ENCODE measurements at regions not wholly inside any gene's neighbourhood (a gene's known extent, or its start where the extent isn't known, plus 50 kb on each side); places are given as distances from the start of the nearest gene placed in this dataset.

GRCh38 chr14:27712364-27712763 lies 1054.2 kb upstream of the FOXG1 start:
- H3K27ac ChIP-seq (ENCODE audit: extremely low read depth, low read depth, low read length), result no peak overlapping the region
- ChIA-PET CTCF (no interaction called here), POLR2A (no interaction called here)
- H3K4me1 ChIP-seq (ENCODE audit: control insufficient read depth, insufficient read depth, low read length), result no peaks in the 10 kb centered on the region
- no peak overlapping the region for H3K4me3 ChIP-seq (ENCODE audit: low read depth, low read length)
- no peaks in the 10 kb centered on the region for H3K9me3 ChIP-seq (ENCODE audit: control insufficient read depth, insufficient read depth, low read depth, low read length)
- no peaks in the 10 kb centered on the region for H3K36me3 ChIP-seq (ENCODE audit: control insufficient read depth in 2 of 2, insufficient read depth in 1 of 2, low read length in 2 of 2)
- no peak for TF ChIP-seq ZNF558 (tag by site-specific recombination; IDR thresholded peaks at IDR 0.05)
- no peak for TF ChIP-seq ZNF48 (tag by site-specific recombination; IDR thresholded peaks at IDR 0.05)
- no peak for TF ChIP-seq PBX3 (CRISPR knock-in tag; IDR thresholded peaks at IDR 0.05)
- TF ChIP-seq ZNF138 (tag by site-specific recombination; IDR thresholded peaks at IDR 0.05; ENCODE audit: borderline replicate concordance), result no peak
- no peak for TF ChIP-seq IKZF3 (tag by site-specific recombination; IDR thresholded peaks at IDR 0.05)
- TF ChIP-seq ZNF202 (tag by site-specific recombination; IDR thresholded peaks at IDR 0.05; ENCODE audit: borderline replicate concordance), result no peak
- TF ChIP-seq ZBTB7A (tag by site-specific recombination; IDR thresholded peaks at IDR 0.05; ENCODE audit: low read depth), result no peak
- no peak for TF ChIP-seq ZNF514 (tag by site-specific recombination; IDR thresholded peaks at IDR 0.05)
- TF ChIP-seq, protein P1, sequence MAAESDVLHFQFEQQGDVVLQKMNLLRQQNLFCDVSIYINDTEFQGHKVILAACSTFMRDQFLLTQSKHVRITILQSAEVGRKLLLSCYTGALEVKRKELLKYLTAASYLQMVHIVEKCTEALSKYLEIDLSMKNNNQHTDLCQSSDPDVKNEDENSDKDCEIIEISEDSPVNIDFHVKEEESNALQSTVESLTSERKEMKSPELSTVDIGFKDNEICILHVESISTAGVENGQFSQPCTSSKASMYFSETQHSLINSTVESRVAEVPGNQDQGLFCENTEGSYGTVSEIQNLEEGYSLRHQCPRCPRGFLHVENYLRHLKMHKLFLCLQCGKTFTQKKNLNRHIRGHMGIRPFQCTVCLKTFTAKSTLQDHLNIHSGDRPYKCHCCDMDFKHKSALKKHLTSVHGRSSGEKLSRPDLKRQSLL (tag by site-specific recombination; IDR thresholded peaks at IDR 0.05), result no peak
- no peak for TF ChIP-seq KLF9 (tag by site-specific recombination; IDR thresholded peaks at IDR 0.05; ENCODE audit: low read depth)
- no peak for TF ChIP-seq ZNF580 (tag by site-specific recombination; IDR thresholded peaks at IDR 0.05)
- no peak for TF ChIP-seq ZNF677 (tag by site-specific recombination; IDR thresholded peaks at IDR 0.05)
- no peak for TF ChIP-seq ZNF658 (tag by site-specific recombination; IDR thresholded peaks at IDR 0.05)

GRCh38 chr14:27715561-27715960 lies 1051.0 kb upstream of the FOXG1 start:
- Histone ChIP-seq H3K4me1 (ENCODE audit: control insufficient read depth, insufficient read depth, low read length) (no peaks in the 10 kb centered on the region), H3K9me3 (ENCODE audit: control insufficient read depth, insufficient read depth, low read depth, low read length) (no peaks in the 10 kb centered on the region), H3K27ac (ENCODE audit: extremely low read depth, low read depth, low read length) (no peak overlapping the region), H3K36me3 (ENCODE audit: control insufficient read depth in 2 of 2, insufficient read depth in 1 of 2, low read length in 2 of 2) (no peaks in the 10 kb centered on the region), H3K4me3 (ENCODE audit: low read depth, low read length) (no peak overlapping the region)
- TF ChIP-seq ZNF585B (tag by site-specific recombination; IDR thresholded peaks at IDR 0.05), result peak; percentile 82
- TF ChIP-seq ZNF140 (tag by site-specific recombination; IDR thresholded peaks at IDR 0.05), result no peak
- TF ChIP-seq TCF7L2 (IDR thresholded peaks at IDR 0.05; ENCODE audit: borderline replicate concordance, low read depth, low read length), result no peak
- ChIA-PET CTCF (no interaction called here), POLR2A (no interaction called here)

DNA sequence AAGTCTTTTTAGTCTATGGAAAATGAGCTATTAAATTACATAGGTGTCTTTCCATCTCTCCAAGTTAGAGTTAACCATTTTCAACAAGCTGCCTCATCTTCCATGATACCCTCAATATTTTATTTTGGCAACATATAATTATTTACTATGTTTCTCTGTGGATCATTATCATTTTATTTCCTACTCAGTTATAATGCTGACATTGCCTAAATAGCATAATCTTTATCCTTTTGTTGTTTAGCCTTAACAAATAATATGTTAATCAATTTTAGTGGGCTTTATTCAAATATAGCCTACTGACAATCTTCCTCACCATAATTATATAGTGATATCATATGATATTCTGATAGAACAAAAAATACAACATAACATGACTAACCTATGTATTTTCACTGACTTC lies 1044.8 kb upstream of the FOXG1 start:
- Histone ChIP-seq H3K4me1 (ENCODE audit: control insufficient read depth, insufficient read depth, low read length) (no peaks in the 10 kb centered on the region), H3K4me3 (ENCODE audit: low read depth, low read length) (no peak overlapping the region), H3K36me3 (ENCODE audit: control insufficient read depth in 2 of 2, insufficient read depth in 1 of 2, low read length in 2 of 2) (no peaks in the 10 kb centered on the region), H3K9me3 (ENCODE audit: control insufficient read depth, insufficient read depth, low read depth, low read length) (no peaks in the 10 kb centered on the region), H3K27ac (ENCODE audit: extremely low read depth, low read depth, low read length) (no peak overlapping the region)
- TF ChIP-seq ZNF658 (tag by site-specific recombination; IDR thresholded peaks at IDR 0.05), result no peak
- TF ChIP-seq ZNF626 (tag by site-specific recombination; IDR thresholded peaks at IDR 0.05), result no peak
- ChIA-PET CTCF (no interaction called here), POLR2A (no interaction called here)

DNA sequence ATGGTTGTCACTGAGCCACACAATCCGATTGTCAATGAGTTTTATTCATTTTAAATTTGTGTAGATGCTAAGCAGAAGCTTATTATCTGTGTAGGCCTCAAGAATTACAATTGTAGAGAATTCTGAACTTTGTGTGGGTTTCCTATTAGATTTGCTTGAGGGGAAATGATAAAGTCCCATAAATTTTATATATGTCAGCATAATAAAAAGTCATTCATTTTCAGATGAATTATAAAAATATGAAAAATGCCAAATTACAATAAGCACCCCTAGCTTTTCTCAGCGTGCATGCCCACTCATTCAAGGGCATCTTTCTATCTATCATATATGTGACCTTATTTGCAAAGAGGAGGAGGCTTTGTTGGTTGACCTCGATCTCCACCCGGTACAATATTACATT lies 1041.1 kb upstream of the FOXG1 start:
- H3K36me3 ChIP-seq (ENCODE audit: control insufficient read depth in 2 of 2, insufficient read depth in 1 of 2, low read length in 2 of 2), result no peaks in the 10 kb centered on the region
- POLR2A ChIA-PET, result no interaction called here
- no peaks in the 10 kb centered on the region for H3K9me3 ChIP-seq (ENCODE audit: control insufficient read depth, insufficient read depth, low read depth, low read length)
- no peaks in the 10 kb centered on the region for H3K4me1 ChIP-seq (ENCODE audit: control insufficient read depth, insufficient read depth, low read length)
- H3K27ac ChIP-seq (ENCODE audit: extremely low read depth, low read depth, low read length), result no peak overlapping the region
- no peak overlapping the region for H3K4me3 ChIP-seq (ENCODE audit: low read depth, low read length)
- CTCF ChIA-PET, result no interaction called here
- TF ChIP-seq, protein P2, sequence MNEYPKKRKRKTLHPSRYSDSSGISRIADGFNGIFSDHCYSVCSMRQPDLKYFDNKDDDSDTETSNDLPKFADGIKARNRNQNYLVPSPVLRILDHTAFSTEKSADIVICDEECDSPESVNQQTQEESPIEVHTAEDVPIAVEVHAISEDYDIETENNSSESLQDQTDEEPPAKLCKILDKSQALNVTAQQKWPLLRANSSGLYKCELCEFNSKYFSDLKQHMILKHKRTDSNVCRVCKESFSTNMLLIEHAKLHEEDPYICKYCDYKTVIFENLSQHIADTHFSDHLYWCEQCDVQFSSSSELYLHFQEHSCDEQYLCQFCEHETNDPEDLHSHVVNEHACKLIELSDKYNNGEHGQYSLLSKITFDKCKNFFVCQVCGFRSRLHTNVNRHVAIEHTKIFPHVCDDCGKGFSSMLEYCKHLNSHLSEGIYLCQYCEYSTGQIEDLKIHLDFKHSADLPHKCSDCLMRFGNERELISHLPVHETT (tag by site-specific recombination; IDR thresholded peaks at IDR 0.05), result no peak
- TF ChIP-seq, protein P3, sequence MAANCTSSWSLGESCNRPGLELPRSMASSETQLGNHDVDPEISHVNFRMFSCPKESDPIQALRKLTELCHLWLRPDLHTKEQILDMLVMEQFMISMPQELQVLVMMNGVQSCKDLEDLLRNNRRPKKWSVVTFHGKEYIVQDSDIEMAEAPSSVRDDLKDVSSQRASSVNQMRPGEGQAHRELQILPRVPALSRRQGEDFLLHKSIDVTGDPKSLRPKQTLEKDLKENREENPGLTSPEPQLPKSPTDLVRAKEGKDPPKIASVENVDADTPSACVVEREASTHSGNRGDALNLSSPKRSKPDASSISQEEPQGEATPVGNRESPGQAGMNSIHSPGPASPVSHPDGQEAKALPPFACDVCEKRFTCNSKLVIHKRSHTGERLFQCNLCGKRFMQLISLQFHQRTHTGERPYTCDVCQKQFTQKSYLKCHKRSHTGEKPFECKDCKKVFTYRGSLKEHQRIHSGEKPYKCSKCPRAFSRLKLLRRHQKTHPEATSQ (tag by site-specific recombination; IDR thresholded peaks at IDR 0.05), result no peak
- no peak for TF ChIP-seq ZNF837 (tag by site-specific recombination; IDR thresholded peaks at IDR 0.05)
- TF ChIP-seq ZNF10 (tag by site-specific recombination; IDR thresholded peaks at IDR 0.05), result no peak
- TF ChIP-seq ZSCAN30 (tag by site-specific recombination; IDR thresholded peaks at IDR 0.05), result no peak
- no peak for TF ChIP-seq SP7 (tag by site-specific recombination; IDR thresholded peaks at IDR 0.05)
- no peak for TF ChIP-seq ZNF302 (tag by site-specific recombination; IDR thresholded peaks at IDR 0.05; ENCODE audit: low read depth)
- no peak for TF ChIP-seq ZFP3 (tag by site-specific recombination; IDR thresholded peaks at IDR 0.05; ENCODE audit: low read depth)
- TF ChIP-seq ZNF112 (tag by site-specific recombination; IDR thresholded peaks at IDR 0.05), result no peak

Data from HEK293 (cell line).